Upper lobe of left lung (tissue), 6 donors: ENCODE measurements at regions not wholly inside any gene's neighbourhood (a gene's known extent, or its start where the extent isn't known, plus 50 kb on each side); places are given as distances from the start of the nearest gene placed in this dataset.
"Not testable (repeated sequence)": the region's sequence is repeated elsewhere in the genome, so short reads cannot be mapped to it uniquely, and the experiment has no call there.

Source experiments
- ATAC-seq, 2 donors: fragments of 200-7000 bp; cut with Tn5 transposase; one replicate each; pipeline ENCODE4 v1.9.1; 2022; ENCODE audit warnings: mild to moderate bottlenecking in 2 of 2, moderate library complexity in 2 of 2; ENCODE audit not compliant: low FRiP score in 2 of 2
- DNase-seq, 2 donors: peaks; one replicate each; pipeline ENCODE4 v3.0.0-alpha.2; 2019 to 2020
- H3K27ac ChIP-seq, 4 donors: fragments of 200-600 bp; sonication (generic); one replicate each; pipeline ENCODE4 v1.5.1; 2016 to 2019
- H3K27me3 ChIP-seq, 4 donors: fragments of 200-600 bp; sonication (generic); one replicate each; pipeline ENCODE4 v1.5.1; 2017 to 2019
- H3K36me3 ChIP-seq, 4 donors: fragments of 200-600 bp; sonication (generic); one replicate each; pipeline ENCODE4 v1.5.1; 2016 to 2019
- H3K4me1 ChIP-seq, 4 donors: fragments of 200-600 bp; sonication (generic); one replicate each; pipeline ENCODE4 v1.5.1; 2018 to 2019
- H3K4me3 ChIP-seq, 4 donors: fragments of 200-600 bp; sonication (generic); one replicate each; pipeline ENCODE4 v1.5.1; 2017 to 2019; ENCODE audit warnings: mild to moderate bottlenecking in 2 of 4, moderate library complexity in 1 of 4
- H3K9me3 ChIP-seq, 4 donors: fragments of 200-600 bp; sonication (generic); one replicate each; pipeline ENCODE4 v1.5.1; 2018 to 2019
- EP300 ChIP-seq, 4 donors: sonication (generic); formaldehyde crosslinking; IDR thresholded peaks; one replicate each; pipeline ENCODE4 v1.5.1; 2017; ENCODE audit warnings: antibody characterized with exemption in 4 of 4, control low read depth in 2 of 4
- POLR2A ChIP-seq, 4 donors: fragments of 450-650 bp; IDR thresholded peaks; one replicate each; pipeline ENCODE4 v1.5.1; 2016 to 2017; ENCODE audit warnings: antibody characterized with exemption in 4 of 4, mild to moderate bottlenecking in 2 of 4
- POLR2AphosphoS5 ChIP-seq, 2 donors: sonication (generic); formaldehyde crosslinking; IDR thresholded peaks; one replicate each; pipeline ENCODE4 v1.5.1; 2017; ENCODE audit warnings: antibody characterized with exemption in 2 of 2
- WGBS, 2 donors: methylation state at CpG; one replicate each; pipeline ENCODE4 v1.1.5; 2017 to 2018; 5-methylcytosine and 5-hydroxymethylcytosine counted together
- TF ChIP-seq, protein P1 (sequence below), 6 experiments: fragments of 450-650 bp in 4 of 6; fragments of 200-600 bp in 2 of 6; sonication (generic) in 2 of 6; IDR thresholded peaks; one replicate each; pipeline ENCODE4 v1.5.1; 2016 to 2019; ENCODE audit warnings: antibody characterized with exemption in 6 of 6
- donor health status: DM: no; HTN: no; CAD: no; lungs with moderate emphysema.
- donor health status: DM: no; HTN: yes; CAD: no; lungs with severe emphysema.

DNA sequence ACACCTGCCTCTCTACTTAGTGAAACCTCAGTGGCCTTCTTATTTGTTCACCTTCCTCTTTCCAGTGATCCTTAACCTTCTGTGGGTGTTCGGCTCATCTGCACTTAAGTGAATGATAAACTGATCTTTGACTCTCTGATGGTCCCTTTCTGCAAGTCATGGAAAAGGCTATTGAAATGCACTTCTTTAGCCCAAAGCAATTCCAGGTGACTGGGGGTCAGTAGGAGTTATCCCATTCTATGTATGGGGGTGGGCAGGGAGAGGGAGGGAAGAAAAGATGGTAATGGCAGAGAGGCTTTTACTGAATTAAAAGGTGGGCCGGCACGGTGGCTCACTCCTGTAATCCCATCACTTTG, 170.8 kb downstream of the RGS9 start:
- Histone ChIP-seq H3K4me3 (no peak overlapping the region), H3K36me3 (no peaks in the 10 kb centered on the region), H3K27me3 (no peaks in the 10 kb centered on the region), H3K4me1 (peaks cover 7 to 15% (median 11%) of the 10 kb centered on the region in 4 donors), H3K9me3 (no peaks in the 10 kb centered on the region), H3K27ac (no peak overlapping the region)
- DNase-seq (no peak), ATAC-seq (no peak)
- WGBS, 2 donors: 91 to 96% methylated on average over 3 of the region's 3 CpGs
- TF ChIP-seq, protein P1, sequence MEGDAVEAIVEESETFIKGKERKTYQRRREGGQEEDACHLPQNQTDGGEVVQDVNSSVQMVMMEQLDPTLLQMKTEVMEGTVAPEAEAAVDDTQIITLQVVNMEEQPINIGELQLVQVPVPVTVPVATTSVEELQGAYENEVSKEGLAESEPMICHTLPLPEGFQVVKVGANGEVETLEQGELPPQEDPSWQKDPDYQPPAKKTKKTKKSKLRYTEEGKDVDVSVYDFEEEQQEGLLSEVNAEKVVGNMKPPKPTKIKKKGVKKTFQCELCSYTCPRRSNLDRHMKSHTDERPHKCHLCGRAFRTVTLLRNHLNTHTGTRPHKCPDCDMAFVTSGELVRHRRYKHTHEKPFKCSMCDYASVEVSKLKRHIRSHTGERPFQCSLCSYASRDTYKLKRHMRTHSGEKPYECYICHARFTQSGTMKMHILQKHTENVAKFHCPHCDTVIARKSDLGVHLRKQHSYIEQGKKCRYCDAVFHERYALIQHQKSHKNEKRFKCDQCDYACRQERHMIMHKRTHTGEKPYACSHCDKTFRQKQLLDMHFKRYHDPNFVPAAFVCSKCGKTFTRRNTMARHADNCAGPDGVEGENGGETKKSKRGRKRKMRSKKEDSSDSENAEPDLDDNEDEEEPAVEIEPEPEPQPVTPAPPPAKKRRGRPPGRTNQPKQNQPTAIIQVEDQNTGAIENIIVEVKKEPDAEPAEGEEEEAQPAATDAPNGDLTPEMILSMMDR (IDR thresholded peaks at IDR 0.05): no peak
- TF ChIP-seq POLR2AphosphoS5 (IDR thresholded peaks at IDR 0.05): no peak
- no peak for TF ChIP-seq EP300 (IDR thresholded peaks at IDR 0.05)

DNA sequence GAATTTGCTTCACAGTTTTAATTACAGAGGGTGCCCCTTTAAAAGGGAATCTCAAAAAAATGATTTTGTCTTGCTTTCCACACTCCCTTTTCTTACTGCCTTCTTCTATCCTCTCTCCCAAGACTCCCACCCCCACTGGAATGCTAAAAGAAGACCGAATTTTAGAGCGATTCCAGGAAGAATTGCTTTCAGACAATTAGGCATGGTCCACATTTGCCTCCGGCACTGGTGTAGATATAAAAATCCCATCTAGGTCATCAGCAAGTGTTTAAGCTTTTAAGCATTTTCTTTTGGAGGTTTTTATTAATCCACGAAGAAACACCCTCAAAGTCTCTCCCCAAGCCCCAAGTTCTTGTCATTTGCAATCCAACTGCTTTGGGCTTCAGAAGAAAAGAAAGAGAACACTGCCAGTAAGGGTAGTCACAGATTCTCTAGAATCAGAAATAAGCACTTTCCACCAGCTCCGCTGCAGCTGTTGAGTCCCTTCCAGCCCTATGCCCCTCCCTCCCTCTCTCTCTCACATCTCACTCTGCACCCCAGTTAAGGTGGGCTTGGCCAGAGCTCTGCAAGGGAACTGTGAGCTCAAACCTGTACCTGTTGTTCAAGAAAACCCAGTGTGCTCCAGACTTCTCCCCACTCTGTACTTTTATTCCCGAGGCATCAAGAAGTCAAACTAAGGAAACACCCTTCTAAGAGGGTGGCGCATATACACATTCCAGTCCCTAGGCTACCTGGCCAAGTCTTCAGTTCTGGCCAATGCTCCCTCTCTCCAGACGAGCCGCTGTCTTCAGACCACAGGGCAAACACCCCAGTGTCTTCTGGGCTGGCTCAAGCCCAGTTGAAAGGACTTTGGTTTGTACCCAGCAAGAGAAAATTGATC, 170.2 kb downstream of the RGS9 start:
- Histone ChIP-seq H3K9me3 (no peaks in the 10 kb centered on the region), H3K27ac (no peak overlapping the region), H3K4me3 (no peak overlapping the region), H3K36me3 (no peaks in the 10 kb centered on the region), H3K27me3 (no peaks in the 10 kb centered on the region), H3K4me1 (peaks cover 5 to 10% (median 7%) of the 10 kb centered on the region in 4 donors)
- no peak for ATAC-seq
- TF ChIP-seq POLR2A (IDR thresholded peaks at IDR 0.05): no peak
- TF ChIP-seq EP300 (IDR thresholded peaks at IDR 0.05): no peak
- no peak for TF ChIP-seq POLR2AphosphoS5 (IDR thresholded peaks at IDR 0.05)
- TF ChIP-seq, protein P1 (IDR thresholded peaks at IDR 0.05): no peak
- DNase-seq: no peak
- 74 to 84% methylated on average over 9 of the region's 9 CpGs for WGBS, 2 donors

DNA sequence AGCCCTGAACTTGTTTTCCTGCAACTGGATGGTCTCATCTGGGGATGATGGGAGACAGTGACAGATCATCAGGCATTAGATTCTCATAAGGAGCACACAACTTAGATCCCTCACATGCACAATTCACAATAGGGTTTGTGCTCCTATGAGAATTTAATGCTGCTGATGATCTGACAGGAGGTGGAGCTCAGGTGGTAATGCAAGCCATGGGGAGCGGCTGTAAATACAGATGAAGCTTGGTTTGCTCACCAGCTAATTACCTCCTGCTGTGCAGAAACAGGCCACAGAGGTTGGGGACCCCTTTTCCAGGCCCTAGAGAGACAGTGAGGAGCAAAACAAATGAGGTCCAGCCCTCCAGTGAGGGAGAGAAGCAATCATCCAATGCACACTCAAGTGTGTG, 168.6 kb downstream of the RGS9 start:
- WGBS, 2 donors: 100% methylated on average over 1 of the region's 1 CpG
- ATAC-seq: no peak
- Histone ChIP-seq H3K4me3 (no peak overlapping the region), H3K4me1 (no peaks in the 10 kb centered on the region), H3K9me3 (no peaks in the 10 kb centered on the region), H3K36me3 (no peaks in the 10 kb centered on the region), H3K27ac (no peak overlapping the region), H3K27me3 (no peaks in the 10 kb centered on the region)
- TF ChIP-seq POLR2AphosphoS5 (IDR thresholded peaks at IDR 0.05): no peak
- no peak for TF ChIP-seq POLR2A (IDR thresholded peaks at IDR 0.05)
- TF ChIP-seq, protein P1 (IDR thresholded peaks at IDR 0.05): no peak
- no peak for TF ChIP-seq EP300 (IDR thresholded peaks at IDR 0.05)
- DNase-seq: no peak

DNA sequence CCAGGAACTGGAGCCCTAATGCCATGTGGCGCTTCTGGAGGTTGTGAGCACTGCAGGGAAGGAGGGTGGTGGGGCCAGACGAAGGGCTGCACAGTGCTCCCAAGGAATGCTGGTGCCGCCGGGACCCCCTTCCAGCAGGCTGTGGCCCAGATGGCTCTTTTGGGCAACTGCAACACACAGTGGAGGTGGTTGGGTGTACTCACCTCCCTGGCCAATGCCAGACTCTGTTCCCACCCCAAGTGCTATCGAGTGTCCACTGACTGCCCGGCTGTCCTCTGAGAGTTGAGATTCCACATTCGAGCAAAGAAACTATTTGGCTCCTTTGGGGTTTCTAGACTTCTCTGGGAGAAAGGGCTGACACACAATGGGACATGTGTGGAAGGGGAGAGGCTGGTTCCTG, 167.9 kb downstream of the RGS9 start:
- 86 to 92% methylated on average over 4 of the region's 7 CpGs for whole genome bisulfite sequencing, 2 donors
- Histone ChIP-seq H3K4me3 (no peak overlapping the region), H3K36me3 (no peaks in the 10 kb centered on the region), H3K27me3 (no peaks in the 10 kb centered on the region), H3K27ac (no peak overlapping the region), H3K9me3 (no peaks in the 10 kb centered on the region), H3K4me1 (no peaks in the 10 kb centered on the region)
- TF ChIP-seq POLR2A (IDR thresholded peaks at IDR 0.05) (no peak), POLR2AphosphoS5 (IDR thresholded peaks at IDR 0.05) (no peak), EP300 (IDR thresholded peaks at IDR 0.05) (no peak)
- TF ChIP-seq, protein P1 (IDR thresholded peaks at IDR 0.05): no peak
- ATAC-seq (no peak), DNase-seq (peak in 1 of 2 donors; percentile 28)

DNA sequence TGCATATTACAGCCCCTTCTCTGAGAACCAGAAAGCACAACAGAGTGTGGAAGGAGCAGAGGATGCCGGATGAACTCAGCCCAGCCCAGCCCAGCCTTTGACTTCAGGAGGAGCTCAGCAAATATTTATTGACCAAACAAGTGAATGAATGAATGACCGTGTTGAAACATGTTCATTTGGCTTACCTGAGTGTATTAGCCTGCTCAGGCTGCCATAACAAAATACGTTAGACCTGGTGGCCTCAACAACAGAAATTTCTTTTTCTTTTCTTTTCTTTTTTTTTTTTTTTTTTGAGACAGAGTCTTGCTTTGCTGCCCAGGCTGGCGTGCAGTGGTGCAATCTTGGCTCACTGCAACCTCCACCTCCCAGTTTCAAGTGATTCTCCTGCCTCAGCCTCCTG, 164.7 kb downstream of the RGS9 start:
- WGBS, 2 donors: 80 to 84% methylated on average over 4 of the region's 4 CpGs
- H3K27me3 ChIP-seq: not testable (repeated sequence)

More for the DNA sequence above, 164.7 kb downstream of the RGS9 start:
- H3K4me3 ChIP-seq, ATAC-seq, H3K4me1 ChIP-seq, H3K27ac ChIP-seq, H3K9me3 ChIP-seq, H3K36me3 ChIP-seq, DNase-seq: not testable (repeated sequence)
